ENCODE measurements at regions not wholly inside any gene's neighbourhood (a gene's known extent, or its start where the extent isn't known, plus 50 kb on each side); places are given as distances from the start of the nearest gene placed in this dataset.

- TF ChIP-seq CTCF (IDR thresholded peaks at IDR 0.05) = no peak
- TF ChIP-seq ETV6 (CRISPR knock-in tag; IDR thresholded peaks at IDR 0.05) = no peak
- TF ChIP-seq ARID4B (CRISPR knock-in tag; IDR thresholded peaks at IDR 0.05; ENCODE audit: borderline replicate concordance) = no peak
- TF ChIP-seq E2F4 (CRISPR knock-in tag; IDR thresholded peaks at IDR 0.05; ENCODE audit: borderline replicate concordance, low read depth) = no peak
- no peak for TF ChIP-seq KAT7 (CRISPR knock-in tag; IDR thresholded peaks at IDR 0.05; ENCODE audit: borderline replicate concordance)
- no peak for TF ChIP-seq ATF3 (CRISPR knock-in tag; conservative IDR thresholded peaks at IDR 0.05)
- no peak for TF ChIP-seq IRF1 (CRISPR knock-in tag; IDR thresholded peaks at IDR 0.05)
- TF ChIP-seq MLX (CRISPR knock-in tag; IDR thresholded peaks at IDR 0.05) = no peak
- TF ChIP-seq SMAD4 (CRISPR knock-in tag; IDR thresholded peaks at IDR 0.05) = no peak
These were observed 188.6 kb upstream of the NT5E start for GRCh38 chr6:85261271-85261670.

All from WTC11 (cell line).